ENCODE measurements at regions not wholly inside any gene's neighbourhood (a gene's known extent, or its start where the extent isn't known, plus 50 kb on each side); places are given as distances from the start of the nearest gene placed in this dataset.

DNA sequence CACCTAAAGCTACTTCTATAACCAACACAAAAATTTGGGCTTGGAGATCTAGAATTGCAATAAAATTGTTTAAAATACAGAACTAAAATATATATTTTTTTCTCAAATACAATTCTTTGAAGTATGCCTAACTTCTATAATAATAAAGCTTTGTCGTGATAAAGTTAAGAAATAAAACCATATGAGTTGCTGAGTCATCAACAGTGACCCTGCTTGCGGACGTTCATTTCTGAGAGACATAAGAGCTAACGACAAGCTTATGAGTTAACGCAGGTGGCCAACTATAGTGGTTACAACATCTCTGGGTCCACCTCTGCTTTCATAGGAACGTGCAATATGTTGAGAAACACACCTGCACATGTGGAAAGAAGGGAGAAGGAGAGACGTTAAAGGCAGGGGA lies 407.1 kb upstream of the SLC14A2 start:
- H3K36me3 ChIP-seq (replicated peaks in 1 of 2; ENCODE audit: control insufficient read depth in 1 of 2, insufficient read depth in 2 of 2, low read length in 1 of 2), result no peaks in the 10 kb centered on the region
- H3F3A ChIP-seq (replicated peaks; ENCODE audit: insufficient read depth), result no peaks in the 10 kb centered on the region
- CTCF ChIA-PET, result interaction anchor here (0.6 kb wide), 1 partner anchor 1587 kb away, joined by 3 read pairs; no protein-coding TSS in a partner anchor
- TF ChIP-seq GABPA (IDR thresholded peaks at IDR 0.05; ENCODE audit: low read depth) (no peak), ELF1 (IDR thresholded peaks at IDR 0.05) (no peak), GATA2 (CRISPR knock-in tag; IDR thresholded peaks at IDR 0.05) (no peak), NRF1 (IDR thresholded peaks at IDR 0.05; ENCODE audit: low read depth, low read length) (no peak), EZH2phosphoT487 (IDR thresholded peaks at IDR 0.05; ENCODE audit: borderline replicate concordance, low read depth) (no peak), YY1 (IDR thresholded peaks at IDR 0.05; ENCODE audit: low read depth) (no peak), MEF2A (IDR thresholded peaks at IDR 0.05; ENCODE audit: borderline replicate concordance, low read depth) (no peak), RCOR1 (IDR thresholded peaks at IDR 0.05; ENCODE audit: low read length) (no peak), RFX5 (IDR thresholded peaks at IDR 0.05; ENCODE audit: low read length) (no peak), CHD2 (IDR thresholded peaks at IDR 0.05; ENCODE audit: low read length, partially characterized antibody) (no peak), SMC3 (IDR thresholded peaks at IDR 0.05; ENCODE audit: low read depth, low read length) (no peak), RXRA (IDR thresholded peaks at IDR 0.05; ENCODE audit: borderline replicate concordance, low read depth) (no peak), FOXJ3 (CRISPR knock-in tag; IDR thresholded peaks at IDR 0.05) (no peak), NFIC (IDR thresholded peaks at IDR 0.05; ENCODE audit: borderline replicate concordance) (no peak), MXI1 (IDR thresholded peaks at IDR 0.05; ENCODE audit: low read depth, low read length) (no peak), TEAD4 (IDR thresholded peaks at IDR 0.05; ENCODE audit: borderline replicate concordance, insufficient read depth) (no peak)
- TF ChIP-seq, protein P1, sequence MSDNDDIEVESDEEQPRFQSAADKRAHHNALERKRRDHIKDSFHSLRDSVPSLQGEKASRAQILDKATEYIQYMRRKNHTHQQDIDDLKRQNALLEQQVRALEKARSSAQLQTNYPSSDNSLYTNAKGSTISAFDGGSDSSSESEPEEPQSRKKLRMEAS (IDR thresholded peaks at IDR 0.05; ENCODE audit: low read depth), result no peak
- TF ChIP-seq, protein P2, sequence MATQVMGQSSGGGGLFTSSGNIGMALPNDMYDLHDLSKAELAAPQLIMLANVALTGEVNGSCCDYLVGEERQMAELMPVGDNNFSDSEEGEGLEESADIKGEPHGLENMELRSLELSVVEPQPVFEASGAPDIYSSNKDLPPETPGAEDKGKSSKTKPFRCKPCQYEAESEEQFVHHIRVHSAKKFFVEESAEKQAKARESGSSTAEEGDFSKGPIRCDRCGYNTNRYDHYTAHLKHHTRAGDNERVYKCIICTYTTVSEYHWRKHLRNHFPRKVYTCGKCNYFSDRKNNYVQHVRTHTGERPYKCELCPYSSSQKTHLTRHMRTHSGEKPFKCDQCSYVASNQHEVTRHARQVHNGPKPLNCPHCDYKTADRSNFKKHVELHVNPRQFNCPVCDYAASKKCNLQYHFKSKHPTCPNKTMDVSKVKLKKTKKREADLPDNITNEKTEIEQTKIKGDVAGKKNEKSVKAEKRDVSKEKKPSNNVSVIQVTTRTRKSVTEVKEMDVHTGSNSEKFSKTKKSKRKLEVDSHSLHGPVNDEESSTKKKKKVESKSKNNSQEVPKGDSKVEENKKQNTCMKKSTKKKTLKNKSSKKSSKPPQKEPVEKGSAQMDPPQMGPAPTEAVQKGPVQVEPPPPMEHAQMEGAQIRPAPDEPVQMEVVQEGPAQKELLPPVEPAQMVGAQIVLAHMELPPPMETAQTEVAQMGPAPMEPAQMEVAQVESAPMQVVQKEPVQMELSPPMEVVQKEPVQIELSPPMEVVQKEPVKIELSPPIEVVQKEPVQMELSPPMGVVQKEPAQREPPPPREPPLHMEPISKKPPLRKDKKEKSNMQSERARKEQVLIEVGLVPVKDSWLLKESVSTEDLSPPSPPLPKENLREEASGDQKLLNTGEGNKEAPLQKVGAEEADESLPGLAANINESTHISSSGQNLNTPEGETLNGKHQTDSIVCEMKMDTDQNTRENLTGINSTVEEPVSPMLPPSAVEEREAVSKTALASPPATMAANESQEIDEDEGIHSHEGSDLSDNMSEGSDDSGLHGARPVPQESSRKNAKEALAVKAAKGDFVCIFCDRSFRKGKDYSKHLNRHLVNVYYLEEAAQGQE (IDR thresholded peaks at IDR 0.05; ENCODE audit: low read depth, low read length), result no peak
- TF ChIP-seq, protein P3, sequence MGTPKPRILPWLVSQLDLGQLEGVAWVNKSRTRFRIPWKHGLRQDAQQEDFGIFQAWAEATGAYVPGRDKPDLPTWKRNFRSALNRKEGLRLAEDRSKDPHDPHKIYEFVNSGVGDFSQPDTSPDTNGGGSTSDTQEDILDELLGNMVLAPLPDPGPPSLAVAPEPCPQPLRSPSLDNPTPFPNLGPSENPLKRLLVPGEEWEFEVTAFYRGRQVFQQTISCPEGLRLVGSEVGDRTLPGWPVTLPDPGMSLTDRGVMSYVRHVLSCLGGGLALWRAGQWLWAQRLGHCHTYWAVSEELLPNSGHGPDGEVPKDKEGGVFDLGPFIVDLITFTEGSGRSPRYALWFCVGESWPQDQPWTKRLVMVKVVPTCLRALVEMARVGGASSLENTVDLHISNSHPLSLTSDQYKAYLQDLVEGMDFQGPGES (IDR thresholded peaks at IDR 0.05; ENCODE audit: low read depth, low read length), result no peak
- 86% methylated on average over 7 of the region's 7 CpGs for WGBS (ENCODE audit: low lambda C conversion rate)
- no peaks in the 10 kb centered on the region for H3K9me3 ChIP-seq
- H3K4me2 ChIP-seq, result no peak overlapping the region
- H3K79me2 ChIP-seq (ENCODE audit: insufficient read depth), result no peaks in the 10 kb centered on the region
- H3K27me3 ChIP-seq (ENCODE audit: insufficient read depth), result no peaks in the 10 kb centered on the region
- H3K4me1 ChIP-seq (ENCODE audit: control insufficient read depth in 1 of 2, insufficient read depth in 2 of 2, low read depth in 1 of 2, low read length in 1 of 2), result no peaks in the 10 kb centered on the region
- H2AFZ ChIP-seq (ENCODE audit: low read depth), result no peak overlapping the region
- POLR2A ChIA-PET, result no interaction called here
- H3K4me3 ChIP-seq (ENCODE audit: low read depth in 2 of 2, low read length in 1 of 2), result no peak overlapping the region
- no peaks in the 10 kb centered on the region for H4K20me1 ChIP-seq (ENCODE audit: insufficient read depth)
- DNase-seq, result no peak
- H3K9ac ChIP-seq, result no peak overlapping the region
- no peaks in the 10 kb centered on the region for H3K9me2 ChIP-seq
- no peak overlapping the region for H3K27ac ChIP-seq (ENCODE audit: low read depth in 2 of 2, low read length in 1 of 2)

All from SK-N-SH (cell line).